ENCODE measurements at regions not wholly inside any gene's neighbourhood (a gene's known extent, or its start where the extent isn't known, plus 50 kb on each side); places are given as distances from the start of the nearest gene placed in this dataset.
A peak's percentile ranks its signal among the peaks of the same experiment; 100 is the strongest.

DNA sequence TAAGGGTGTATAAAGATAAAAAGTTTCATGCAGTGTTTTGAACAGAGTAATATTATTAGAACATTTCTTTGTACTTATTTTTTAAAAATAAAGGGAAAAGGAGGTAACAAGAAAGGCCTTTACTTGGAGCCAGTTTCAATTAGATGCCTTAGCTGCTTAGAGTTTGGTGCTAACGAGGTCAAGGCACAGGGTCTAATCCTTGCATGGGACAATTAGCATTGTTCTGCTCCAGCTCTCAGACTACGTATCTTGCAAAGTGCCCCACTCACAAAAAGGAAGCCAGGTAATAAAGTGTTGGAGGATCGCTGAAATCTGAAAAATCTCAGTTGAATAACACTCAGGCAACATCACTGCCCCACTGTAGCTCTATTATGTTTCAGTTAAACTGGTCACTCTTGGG, 2011.3 kb downstream of the EFNA5 start:
- no peaks in the 10 kb centered on the region for H3K36me3 ChIP-seq
- H3K9me3 ChIP-seq, result no peaks in the 10 kb centered on the region
- no peak for DNase-seq
- no peak overlapping the region for H3K27ac ChIP-seq
- WGBS, 2 donors, result 81 to 83% methylated on average over 3 of the region's 3 CpGs
- TF ChIP-seq POLR2AphosphoS5 (IDR thresholded peaks at IDR 0.05) (no peak), CTCF (IDR thresholded peaks at IDR 0.05) (no peak), POLR2A (IDR thresholded peaks at IDR 0.05) (no peak)
- no peak overlapping the region for H3K4me3 ChIP-seq
- H3K4me1 ChIP-seq, result no peaks in the 10 kb centered on the region
- ATAC-seq (ENCODE audit: low FRiP score in 2 of 2), result no peak
- H3K27me3 ChIP-seq, result no peaks in the 10 kb centered on the region

GRCh38 chr5:105640328-105640727, 2030.4 kb downstream of the EFNA5 start:
- no peaks in the 10 kb centered on the region for H3K27me3 ChIP-seq
- 86 to 91% methylated on average over 13 to 14 of the region's 14 CpGs for WGBS, 2 donors
- no peaks in the 10 kb centered on the region for H3K4me1 ChIP-seq
- DNase-seq, result peak in 1 of 2 donors; percentile 47
- no peak overlapping the region for H3K27ac ChIP-seq
- no peak for ATAC-seq (ENCODE audit: low FRiP score in 2 of 2)
- no peak overlapping the region for H3K4me3 ChIP-seq
- TF ChIP-seq CTCF (IDR thresholded peaks at IDR 0.05), result no peak
- TF ChIP-seq EP300 (IDR thresholded peaks at IDR 0.05), result no peak
- TF ChIP-seq POLR2AphosphoS5 (IDR thresholded peaks at IDR 0.05), result no peak
- TF ChIP-seq POLR2A (IDR thresholded peaks at IDR 0.05), result no peak
- H3K9me3 ChIP-seq, result peaks cover 0 to 10% (median 0%) of the 10 kb centered on the region in 4 donors
- H3K36me3 ChIP-seq, result no peaks in the 10 kb centered on the region

- no peaks in the 10 kb centered on the region for H3K36me3 ChIP-seq
- 88 to 92% methylated on average over 5 of the region's 6 CpGs for WGBS, 2 donors
- H3K27me3 ChIP-seq, result no peaks in the 10 kb centered on the region
- peaks cover 0 to 10% (median 0%) of the 10 kb centered on the region in 4 donors for H3K9me3 ChIP-seq
- ATAC-seq (ENCODE audit: low FRiP score in 2 of 2), result peak in 1 of 2 donors; percentile 43
- no peaks in the 10 kb centered on the region for H3K4me1 ChIP-seq
- DNase-seq, result peak in 1 of 2 donors; percentile 39
- TF ChIP-seq EP300 (IDR thresholded peaks at IDR 0.05) (no peak), POLR2A (IDR thresholded peaks at IDR 0.05) (no peak), POLR2AphosphoS5 (IDR thresholded peaks at IDR 0.05) (no peak), CTCF (IDR thresholded peaks at IDR 0.05) (no peak)
- no peak overlapping the region for H3K27ac ChIP-seq
- H3K4me3 ChIP-seq, result no peak overlapping the region
Measured at GRCh38 chr5:105639511-105639910, 2031.2 kb downstream of the EFNA5 start.

GRCh38 chr5:105639068-105639467, 2031.7 kb downstream of the EFNA5 start:
- H3K36me3 ChIP-seq, result no peaks in the 10 kb centered on the region
- peak in 1 of 2 donors; percentile 58 for DNase-seq
- peak in 1 of 2 donors; percentile 26 for ATAC-seq (ENCODE audit: low FRiP score in 2 of 2)
- no peaks in the 10 kb centered on the region for H3K27me3 ChIP-seq
- no peak overlapping the region for H3K4me3 ChIP-seq
- TF ChIP-seq CTCF (IDR thresholded peaks at IDR 0.05) (no peak), POLR2A (IDR thresholded peaks at IDR 0.05) (no peak), EP300 (IDR thresholded peaks at IDR 0.05) (no peak)
- H3K27ac ChIP-seq, result no peak overlapping the region
- 85 to 86% methylated on average over 8 to 9 of the region's 9 CpGs for WGBS, 2 donors
- H3K4me1 ChIP-seq, result no peaks in the 10 kb centered on the region
- H3K9me3 ChIP-seq, result peaks cover 0 to 10% (median 0%) of the 10 kb centered on the region in 4 donors

DNA sequence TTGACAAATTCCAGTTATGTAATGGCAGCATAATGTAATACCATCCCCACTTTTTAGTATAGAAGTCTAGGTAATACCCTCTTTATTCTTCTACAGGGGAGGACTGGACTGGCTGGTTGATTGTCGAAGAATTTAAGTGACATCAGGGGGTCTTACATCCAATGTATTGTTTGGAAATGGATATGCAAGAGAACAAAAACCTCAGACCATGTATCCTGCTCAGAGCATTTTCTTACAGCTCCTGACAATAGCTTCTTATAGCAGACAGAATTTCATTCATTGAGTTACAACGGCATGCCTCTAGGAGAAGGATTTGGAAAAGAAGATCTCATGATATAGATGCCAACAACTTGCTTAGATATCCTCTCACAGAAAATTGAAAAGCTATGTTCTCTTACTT, 2032.3 kb downstream of the EFNA5 start:
- DNase-seq (no peak), ATAC-seq (ENCODE audit: low FRiP score in 2 of 2) (no peak)
- H3K27me3 ChIP-seq, result no peaks in the 10 kb centered on the region
- 90 to 93% methylated on average over 2 of the region's 2 CpGs for WGBS, 2 donors
- no peak overlapping the region for H3K27ac ChIP-seq
- H3K9me3 ChIP-seq, result peaks cover 0 to 10% (median 0%) of the 10 kb centered on the region in 4 donors
- no peaks in the 10 kb centered on the region for H3K36me3 ChIP-seq
- TF ChIP-seq POLR2A (IDR thresholded peaks at IDR 0.05), result no peak
- TF ChIP-seq POLR2AphosphoS5 (IDR thresholded peaks at IDR 0.05), result no peak
- no peak for TF ChIP-seq EP300 (IDR thresholded peaks at IDR 0.05)
- no peak for TF ChIP-seq CTCF (IDR thresholded peaks at IDR 0.05)
- H3K4me3 ChIP-seq, result no peak overlapping the region
- H3K4me1 ChIP-seq, result no peaks in the 10 kb centered on the region
